ENCODE measurements at regions not wholly inside any gene's neighbourhood (a gene's known extent, or its start where the extent isn't known, plus 50 kb on each side); places are given as distances from the start of the nearest gene placed in this dataset.

DNA sequence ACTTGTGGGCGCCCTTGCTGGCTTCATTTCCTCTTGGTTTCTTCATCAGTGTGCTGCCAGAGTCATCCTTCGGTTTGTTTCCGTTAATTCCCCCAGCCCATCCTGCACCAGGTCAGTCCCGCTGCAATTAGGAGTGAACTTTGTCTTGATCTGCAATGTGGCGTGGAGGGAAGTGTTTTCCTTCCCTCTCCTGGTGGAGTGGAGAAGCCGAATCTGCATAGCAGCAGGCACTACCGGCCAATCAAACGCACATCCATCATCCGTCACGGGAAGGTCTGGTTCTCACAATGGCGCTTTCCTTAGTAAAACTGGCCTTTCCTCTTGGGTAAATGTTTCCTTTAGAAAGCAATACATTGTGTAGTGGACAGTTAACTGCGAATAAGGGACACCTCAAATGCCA, 337.5 kb downstream of the CXCL12 start:
- TF ChIP-seq CTCF (IDR thresholded peaks at IDR 0.05; ENCODE audit: low read depth, low read length, missing input control) (no peak), ZBTB33 (IDR thresholded peaks at IDR 0.05) (no peak), MAX (IDR thresholded peaks at IDR 0.05) (no peak), FOXA2 (IDR thresholded peaks at IDR 0.05) (no peak), GABPA (IDR thresholded peaks at IDR 0.05 in 1 of 2, conservative IDR thresholded peaks at IDR 0.05 in 1 of 2) (no peak), YY1 (IDR thresholded peaks at IDR 0.05) (no peak), JUND (IDR thresholded peaks at IDR 0.05) (no peak), TAF1 (conservative IDR thresholded peaks at IDR 0.05) (no peak), FOXA1 (IDR thresholded peaks at IDR 0.05) (no peak)
- TF ChIP-seq, protein P1, sequence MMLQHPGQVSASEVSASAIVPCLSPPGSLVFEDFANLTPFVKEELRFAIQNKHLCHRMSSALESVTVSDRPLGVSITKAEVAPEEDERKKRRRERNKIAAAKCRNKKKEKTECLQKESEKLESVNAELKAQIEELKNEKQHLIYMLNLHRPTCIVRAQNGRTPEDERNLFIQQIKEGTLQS (IDR thresholded peaks at IDR 0.05) = no peak
- TF ChIP-seq, protein P2, sequence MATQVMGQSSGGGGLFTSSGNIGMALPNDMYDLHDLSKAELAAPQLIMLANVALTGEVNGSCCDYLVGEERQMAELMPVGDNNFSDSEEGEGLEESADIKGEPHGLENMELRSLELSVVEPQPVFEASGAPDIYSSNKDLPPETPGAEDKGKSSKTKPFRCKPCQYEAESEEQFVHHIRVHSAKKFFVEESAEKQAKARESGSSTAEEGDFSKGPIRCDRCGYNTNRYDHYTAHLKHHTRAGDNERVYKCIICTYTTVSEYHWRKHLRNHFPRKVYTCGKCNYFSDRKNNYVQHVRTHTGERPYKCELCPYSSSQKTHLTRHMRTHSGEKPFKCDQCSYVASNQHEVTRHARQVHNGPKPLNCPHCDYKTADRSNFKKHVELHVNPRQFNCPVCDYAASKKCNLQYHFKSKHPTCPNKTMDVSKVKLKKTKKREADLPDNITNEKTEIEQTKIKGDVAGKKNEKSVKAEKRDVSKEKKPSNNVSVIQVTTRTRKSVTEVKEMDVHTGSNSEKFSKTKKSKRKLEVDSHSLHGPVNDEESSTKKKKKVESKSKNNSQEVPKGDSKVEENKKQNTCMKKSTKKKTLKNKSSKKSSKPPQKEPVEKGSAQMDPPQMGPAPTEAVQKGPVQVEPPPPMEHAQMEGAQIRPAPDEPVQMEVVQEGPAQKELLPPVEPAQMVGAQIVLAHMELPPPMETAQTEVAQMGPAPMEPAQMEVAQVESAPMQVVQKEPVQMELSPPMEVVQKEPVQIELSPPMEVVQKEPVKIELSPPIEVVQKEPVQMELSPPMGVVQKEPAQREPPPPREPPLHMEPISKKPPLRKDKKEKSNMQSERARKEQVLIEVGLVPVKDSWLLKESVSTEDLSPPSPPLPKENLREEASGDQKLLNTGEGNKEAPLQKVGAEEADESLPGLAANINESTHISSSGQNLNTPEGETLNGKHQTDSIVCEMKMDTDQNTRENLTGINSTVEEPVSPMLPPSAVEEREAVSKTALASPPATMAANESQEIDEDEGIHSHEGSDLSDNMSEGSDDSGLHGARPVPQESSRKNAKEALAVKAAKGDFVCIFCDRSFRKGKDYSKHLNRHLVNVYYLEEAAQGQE (IDR thresholded peaks at IDR 0.05) = no peak

Measured in liver (tissue), 3 donors.